ENCODE measurements at regions not wholly inside any gene's neighbourhood (a gene's known extent, or its start where the extent isn't known, plus 50 kb on each side); places are given as distances from the start of the nearest gene placed in this dataset.

DNA sequence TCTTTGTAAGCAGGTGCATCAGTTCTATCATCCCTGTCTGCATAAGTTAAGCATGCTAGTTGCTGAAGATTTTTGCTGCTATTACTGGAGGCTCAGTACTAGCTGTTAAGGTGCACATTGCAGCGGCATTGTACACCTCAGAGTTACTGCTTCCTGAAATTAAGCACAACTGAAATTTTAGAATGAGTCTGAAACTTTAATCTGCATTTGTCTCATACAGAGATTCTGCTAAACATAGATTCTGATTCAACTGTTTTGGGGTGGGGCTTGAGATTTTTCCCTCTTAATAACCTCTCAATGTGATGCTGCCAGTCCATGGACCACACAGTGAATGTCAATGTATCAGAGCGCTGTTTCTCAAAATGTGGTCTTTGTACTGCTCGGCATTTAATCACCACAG lies 585.7 kb upstream of the GCFC2 start:
- BruUV-seq (replicated peaks) = no TSS peak
- intact Hi-C loops (cut with micrococcal nuclease; ENCODE audit: unreplicated experiment) = no loop called here
- no peaks in the 10 kb centered on the region for H3K4me1 Mint-ChIP-seq (ENCODE audit: low read depth, unreplicated experiment)
- H3K4me3 Mint-ChIP-seq (ENCODE audit: low read depth, unreplicated experiment) = no peak overlapping the region
- H3K27me3 Mint-ChIP-seq (ENCODE audit: unreplicated experiment) = no peaks in the 10 kb centered on the region
- no peak overlapping the region for H3K27ac Mint-ChIP-seq (ENCODE audit: unreplicated experiment)
- peaks cover 4% of the 10 kb centered on the region for H3K9me3 Mint-ChIP-seq (ENCODE audit: low read depth, unreplicated experiment)
- TF ChIP-seq, protein P1, sequence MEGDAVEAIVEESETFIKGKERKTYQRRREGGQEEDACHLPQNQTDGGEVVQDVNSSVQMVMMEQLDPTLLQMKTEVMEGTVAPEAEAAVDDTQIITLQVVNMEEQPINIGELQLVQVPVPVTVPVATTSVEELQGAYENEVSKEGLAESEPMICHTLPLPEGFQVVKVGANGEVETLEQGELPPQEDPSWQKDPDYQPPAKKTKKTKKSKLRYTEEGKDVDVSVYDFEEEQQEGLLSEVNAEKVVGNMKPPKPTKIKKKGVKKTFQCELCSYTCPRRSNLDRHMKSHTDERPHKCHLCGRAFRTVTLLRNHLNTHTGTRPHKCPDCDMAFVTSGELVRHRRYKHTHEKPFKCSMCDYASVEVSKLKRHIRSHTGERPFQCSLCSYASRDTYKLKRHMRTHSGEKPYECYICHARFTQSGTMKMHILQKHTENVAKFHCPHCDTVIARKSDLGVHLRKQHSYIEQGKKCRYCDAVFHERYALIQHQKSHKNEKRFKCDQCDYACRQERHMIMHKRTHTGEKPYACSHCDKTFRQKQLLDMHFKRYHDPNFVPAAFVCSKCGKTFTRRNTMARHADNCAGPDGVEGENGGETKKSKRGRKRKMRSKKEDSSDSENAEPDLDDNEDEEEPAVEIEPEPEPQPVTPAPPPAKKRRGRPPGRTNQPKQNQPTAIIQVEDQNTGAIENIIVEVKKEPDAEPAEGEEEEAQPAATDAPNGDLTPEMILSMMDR (IDR thresholded peaks at IDR 0.05; ENCODE audit: unreplicated experiment) = no peak
- no peak for DNase-seq
- CTCF ChIA-PET = no interaction called here
- H3K36me3 Mint-ChIP-seq (ENCODE audit: insufficient read depth, unreplicated experiment) = no peaks in the 10 kb centered on the region

DNA sequence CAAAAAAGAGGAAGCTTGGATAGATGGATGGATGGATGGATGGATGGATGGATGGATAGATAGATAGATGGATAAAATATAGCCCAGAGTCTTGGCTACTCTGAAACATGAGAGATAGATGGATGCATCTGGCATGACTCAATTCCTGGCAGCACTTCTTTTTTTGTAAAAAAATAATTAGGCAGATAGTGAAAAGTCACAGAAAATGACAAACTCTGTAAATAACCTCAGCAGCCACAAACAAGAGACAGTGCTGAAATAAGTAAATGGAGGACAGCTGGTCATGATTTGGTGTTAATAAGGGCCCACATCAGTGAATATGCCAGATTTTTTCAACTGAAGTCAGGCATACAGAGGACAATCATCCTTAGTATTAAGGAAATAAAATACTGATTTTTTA lies 585.0 kb upstream of the GCFC2 start:
- Mint-ChIP-seq H3K36me3 (ENCODE audit: insufficient read depth, unreplicated experiment) (no peaks in the 10 kb centered on the region), H3K9me3 (ENCODE audit: low read depth, unreplicated experiment) (peaks cover 4% of the 10 kb centered on the region), H3K4me3 (ENCODE audit: low read depth, unreplicated experiment) (no peak overlapping the region), H3K27ac (ENCODE audit: unreplicated experiment) (no peak overlapping the region), H3K27me3 (ENCODE audit: unreplicated experiment) (no peaks in the 10 kb centered on the region), H3K4me1 (ENCODE audit: low read depth, unreplicated experiment) (no peaks in the 10 kb centered on the region)
- intact Hi-C loops (cut with micrococcal nuclease; ENCODE audit: unreplicated experiment) = no loop called here
- TF ChIP-seq, protein P1 (IDR thresholded peaks at IDR 0.05; ENCODE audit: unreplicated experiment) = no peak
- no peak for DNase-seq
- CTCF ChIA-PET = no interaction called here
- no TSS peak for BruUV-seq (replicated peaks)

DNA sequence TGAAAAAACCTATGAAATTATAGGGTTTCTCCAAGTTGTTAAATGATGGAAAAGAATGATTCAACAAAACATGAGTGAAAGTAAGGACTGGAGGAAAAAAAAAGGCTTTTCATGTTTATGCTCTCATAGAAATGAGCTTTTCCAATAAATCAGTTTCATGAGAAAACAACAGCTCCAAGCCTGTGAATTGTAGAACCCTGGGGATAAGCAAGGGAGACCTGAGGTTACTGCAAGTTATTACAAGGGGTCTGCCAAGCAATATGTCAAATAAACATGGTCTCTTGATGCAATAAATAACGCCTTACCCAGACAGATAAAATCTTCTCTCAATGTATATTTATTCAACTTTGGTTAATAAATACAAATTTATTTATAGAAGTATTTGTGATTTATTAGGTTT lies 577.9 kb upstream of the GCFC2 start:
- Mint-ChIP-seq H3K4me1 (ENCODE audit: low read depth, unreplicated experiment) (no peaks in the 10 kb centered on the region), H3K27ac (ENCODE audit: unreplicated experiment) (no peak overlapping the region), H3K9me3 (ENCODE audit: low read depth, unreplicated experiment) (no peaks in the 10 kb centered on the region), H3K4me3 (ENCODE audit: low read depth, unreplicated experiment) (no peak overlapping the region), H3K27me3 (ENCODE audit: unreplicated experiment) (no peaks in the 10 kb centered on the region), H3K36me3 (ENCODE audit: insufficient read depth, unreplicated experiment) (no peaks in the 10 kb centered on the region)
- CTCF ChIA-PET = no interaction called here
- TF ChIP-seq, protein P1 (IDR thresholded peaks at IDR 0.05; ENCODE audit: unreplicated experiment) = no peak
- no TSS peak for BruUV-seq (replicated peaks)
- DNase-seq = no peak
- intact Hi-C loops (cut with micrococcal nuclease; ENCODE audit: unreplicated experiment) = no loop called here

DNA sequence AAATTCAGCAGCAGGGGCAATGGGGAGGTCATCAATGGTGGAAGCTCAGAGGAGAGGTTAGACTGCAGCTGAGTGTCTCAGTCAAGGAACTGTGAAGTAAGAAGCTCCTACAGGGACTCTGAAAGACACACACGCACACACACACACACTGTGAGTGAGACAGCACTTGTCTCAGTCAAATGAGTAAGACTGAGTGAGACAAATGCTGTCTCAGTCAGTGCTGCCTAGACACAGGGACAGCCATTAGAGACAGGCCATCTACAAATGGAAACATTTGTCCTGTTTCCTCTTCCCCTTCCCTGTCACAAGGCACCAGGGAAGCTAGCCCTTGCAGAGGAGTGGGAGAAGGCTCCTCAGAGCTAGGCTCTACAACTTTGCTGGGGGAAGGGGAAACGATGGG lies 577.4 kb upstream of the GCFC2 start:
- CTCF ChIA-PET = no interaction called here
- Mint-ChIP-seq H3K4me3 (ENCODE audit: low read depth, unreplicated experiment) (no peak overlapping the region), H3K4me1 (ENCODE audit: low read depth, unreplicated experiment) (no peaks in the 10 kb centered on the region), H3K27ac (ENCODE audit: unreplicated experiment) (no peak overlapping the region), H3K9me3 (ENCODE audit: low read depth, unreplicated experiment) (no peaks in the 10 kb centered on the region), H3K27me3 (ENCODE audit: unreplicated experiment) (no peaks in the 10 kb centered on the region), H3K36me3 (ENCODE audit: insufficient read depth, unreplicated experiment) (no peaks in the 10 kb centered on the region)
- no TSS peak for BruUV-seq (replicated peaks)
- intact Hi-C loops (cut with micrococcal nuclease; ENCODE audit: unreplicated experiment) = no loop called here
- TF ChIP-seq, protein P1 (IDR thresholded peaks at IDR 0.05; ENCODE audit: unreplicated experiment) = no peak
- DNase-seq = no peak

DNA sequence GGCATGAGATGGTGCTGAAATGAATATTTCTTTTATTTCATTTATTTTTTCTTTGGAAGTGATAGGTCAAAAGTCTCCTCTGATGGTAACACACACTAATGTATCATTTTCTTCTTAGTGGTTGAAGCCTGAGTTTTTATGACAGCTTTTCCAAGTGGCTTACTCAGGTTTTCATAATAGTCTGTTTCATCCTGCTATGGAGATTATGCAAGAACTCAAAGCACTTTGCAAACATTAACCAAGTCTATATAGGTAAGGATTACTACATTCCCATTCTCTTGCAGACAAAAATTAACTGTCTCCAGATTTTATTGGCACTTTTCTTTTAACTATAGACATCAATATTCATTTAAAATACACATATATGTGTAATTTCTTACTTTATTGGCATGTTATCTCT lies 572.6 kb upstream of the GCFC2 start:
- H3K27ac Mint-ChIP-seq (ENCODE audit: unreplicated experiment) = no peak overlapping the region
- CTCF ChIA-PET = no interaction called here
- intact Hi-C loops (cut with micrococcal nuclease; ENCODE audit: unreplicated experiment) = no loop called here
- TF ChIP-seq, protein P1 (IDR thresholded peaks at IDR 0.05; ENCODE audit: unreplicated experiment) = no peak
- no peak for DNase-seq
- H3K4me1 Mint-ChIP-seq (ENCODE audit: low read depth, unreplicated experiment) = no peaks in the 10 kb centered on the region
- no TSS peak for BruUV-seq (replicated peaks)
- H3K36me3 Mint-ChIP-seq (ENCODE audit: insufficient read depth, unreplicated experiment) = no peaks in the 10 kb centered on the region
- peaks cover 2% of the 10 kb centered on the region for H3K9me3 Mint-ChIP-seq (ENCODE audit: low read depth, unreplicated experiment)
- H3K4me3 Mint-ChIP-seq (ENCODE audit: low read depth, unreplicated experiment) = no peak overlapping the region
- no peaks in the 10 kb centered on the region for H3K27me3 Mint-ChIP-seq (ENCODE audit: unreplicated experiment)

Data from Calu3 (cell line).